Prostate gland (tissue), 2 donors: ENCODE measurements at regions not wholly inside any gene's neighbourhood (a gene's known extent, or its start where the extent isn't known, plus 50 kb on each side); places are given as distances from the start of the nearest gene placed in this dataset.
A peak's percentile ranks its signal among the peaks of the same experiment; 100 is the strongest.

Experiments
- CTCF ChIP-seq, 4 experiments: fragments of 200-600 bp in 2 of 4; fragments of 450-650 bp in 2 of 4; sonication (generic) in 2 of 4; IDR thresholded peaks; 1 replicate in 3 of 4; 2 replicates in 1 of 4; pipeline ENCODE4 v1.5.1; 2016 to 2019; ENCODE audit warnings: antibody characterized with exemption in 4 of 4, mild to moderate bottlenecking in 2 of 4, moderate library complexity in 2 of 4
- POLR2A ChIP-seq: fragments of 450-650 bp; IDR thresholded peaks from one replicate; pipeline ENCODE4 v1.6.1; 2016; ENCODE audit warnings: antibody characterized with exemption, mild to moderate bottlenecking
- POLR2AphosphoS5 ChIP-seq: sonication (generic); formaldehyde crosslinking; IDR thresholded peaks from one replicate; pipeline ENCODE4 v1.6.1; 2017; ENCODE audit warnings: antibody characterized with exemption

GRCh38 chr9:87324613-87325194 lies 173.0 kb upstream of the DAPK1 start:
- TF ChIP-seq POLR2AphosphoS5, result peak; percentile 11
- TF ChIP-seq POLR2A, result no peak
- peak; percentile 31 to 87 (median 81) for TF ChIP-seq CTCF (IDR thresholded peaks at IDR 0.05)
